B cell (primary cell): ENCODE measurements at regions not wholly inside any gene's neighbourhood (a gene's known extent, or its start where the extent isn't known, plus 50 kb on each side); places are given as distances from the start of the nearest gene placed in this dataset.

Source experiments
- ATAC-seq: fragments of 200-7000 bp; cut with Tn5 transposase; one replicate; pipeline ENCODE4 v1.10.0; 2021; ENCODE audit warnings: low read depth, mild to moderate bottlenecking, moderate number of reproducible peaks, moderate library complexity
- CTCF ChIA-PET: fragments of 350-600 bp; sonication (Branson Sonifier 250); formaldehyde crosslinking; loops from one replicate; lab custom pipeline; 2021; ENCODE audit warnings: antibody characterized with exemption, inconsistent platforms; lab: Charles Lee
- POLR2A ChIA-PET: fragments of 350-600 bp; sonication (Branson Sonifier 250); formaldehyde crosslinking; loops from one replicate; lab custom pipeline; 2021; ENCODE audit warnings: antibody characterized with exemption; lab: Charles Lee
- DNase-seq: peaks from one replicate; pipeline ENCODE4 v3.0.0; 2013
- H2AFZ ChIP-seq: 2 replicates; pipeline ENCODE4 v1.6.1; 2012; ENCODE audit warnings: mild to moderate bottlenecking, low read depth, low read length; ENCODE audit not compliant: insufficient read depth, poor library complexity, severe bottlenecking
- H3K27ac ChIP-seq, 2 donors: 1 replicate in 1 of 2; 2 replicates in 1 of 2; pipeline ENCODE4 v1.5.1; 2012 to 2013; ENCODE audit warnings: low read length in 2 of 2, mild to moderate bottlenecking in 2 of 2, moderate library complexity in 1 of 2
- H3K27me3 ChIP-seq, 4 experiments: fragments of 200-600 bp in 1 of 4; sonication (generic) in 1 of 4; replicated peaks in 1 of 4; 1 replicate in 2 of 4; 2 replicates in 2 of 4; pipeline versions ENCODE4 v1.6.1 to v1.7.0; 2013 to 2016; ENCODE audit warnings: low read length in 3 of 4, mild to moderate bottlenecking in 2 of 4, mixed read lengths in 1 of 4, moderate library complexity in 1 of 4; ENCODE audit not compliant: insufficient read depth in 4 of 4, control insufficient read depth in 3 of 4; ENCODE audit errors: control extremely low read depth in 1 of 4
- H3K36me3 ChIP-seq, 2 experiments: replicated peaks in 1 of 2; 1 replicate in 1 of 2; 2 replicates in 1 of 2; pipeline versions ENCODE4 v1.6.1 to v1.7.1; 2013; ENCODE audit warnings: low read length in 1 of 2; ENCODE audit not compliant: insufficient read depth in 2 of 2, control insufficient read depth in 1 of 2; ENCODE audit errors: control extremely low read depth in 1 of 2, extremely low read depth in 1 of 2
- H3K4me1 ChIP-seq, 2 donors: fragments of 200-600 bp in 1 of 2; sonication (generic) in 1 of 2; 1 replicate in 1 of 2; 2 replicates in 1 of 2; pipeline versions ENCODE4 v1.5.1 to v1.6.1; 2013 to 2017; ENCODE audit warnings: low read length in 2 of 2; ENCODE audit not compliant: control insufficient read depth in 2 of 2, insufficient read depth in 2 of 2
- H3K4me2 ChIP-seq: replicated peaks from 2 replicates; pipeline ENCODE3; 2012; ENCODE audit warnings: mild to moderate bottlenecking, low read depth, low read length; ENCODE audit not compliant: poor library complexity, severe bottlenecking
- H3K4me3 ChIP-seq, 5 experiments: fragments of 200-600 bp in 1 of 5; sonication (generic) in 1 of 5; 1 replicate in 3 of 5; 2 replicates in 2 of 5; pipeline versions ENCODE4 v1.5.1 to v1.7.0; 2011 to 2016; ENCODE audit warnings: low read length in 4 of 5, mild to moderate bottlenecking in 4 of 5, low read depth in 2 of 5, control low read depth in 1 of 5, moderate library complexity in 1 of 5; ENCODE audit not compliant: insufficient read depth in 1 of 5; ENCODE audit errors: control extremely low read depth in 1 of 5, extremely low read depth in 1 of 5
- H3K79me2 ChIP-seq: fragments of 200-600 bp; sonication (generic); one replicate; pipeline ENCODE4 v1.6.0; 2016; ENCODE audit warnings: low read length; ENCODE audit not compliant: control insufficient read depth, insufficient read depth
- H3K9ac ChIP-seq: fragments of 200-600 bp; sonication (generic); 2 replicates; pipeline ENCODE4 v1.6.1; 2017; ENCODE audit warnings: mild to moderate bottlenecking, low read length, moderate library complexity
- H3K9me3 ChIP-seq, 3 donors: one replicate each; pipeline versions ENCODE4 v1.6.1 to v1.7.1; 2013; ENCODE audit warnings: low read length in 2 of 3; ENCODE audit not compliant: control insufficient read depth in 2 of 3, insufficient read depth in 1 of 3; ENCODE audit errors: control extremely low read depth in 1 of 3
- H4K20me1 ChIP-seq: 2 replicates; pipeline ENCODE4 v1.6.0; 2012; ENCODE audit warnings: mild to moderate bottlenecking, low read length; ENCODE audit not compliant: insufficient read depth, control insufficient read depth, poor library complexity, severe bottlenecking
- H3K27ac Mint-ChIP-seq: one replicate; pipeline ENCODE4 v1.8.0; 2021; ENCODE audit warnings: mixed read lengths
- H3K27me3 Mint-ChIP-seq: one replicate; pipeline ENCODE4 v1.8.0; 2021; ENCODE audit warnings: mixed read lengths
- H3K4me1 Mint-ChIP-seq: one replicate; pipeline ENCODE4 v1.8.0; 2021; ENCODE audit warnings: mixed read lengths
- H3K4me3 Mint-ChIP-seq: one replicate; pipeline ENCODE4 v1.8.0; 2021; ENCODE audit warnings: mixed read lengths
- H3K9me3 Mint-ChIP-seq: one replicate; pipeline ENCODE4 v1.8.0; 2022; ENCODE audit warnings: mixed read lengths; ENCODE audit not compliant: insufficient read depth
- CTCF ChIP-seq: fragments of 200-600 bp; IDR thresholded peaks from one replicate; pipeline ENCODE4 v1.8.0; 2022; ENCODE audit warnings: antibody characterized with exemption, mild to moderate bottlenecking
- EZH2 ChIP-seq: IDR thresholded peaks from 2 replicates; pipeline ENCODE4 v1.6.1; 2012; ENCODE audit warnings: borderline replicate concordance, low read depth, mild to moderate bottlenecking, moderate library complexity, low read length; ENCODE audit not compliant: insufficient read depth, poor library complexity, severe bottlenecking
- WGBS: methylation state at CpG from one replicate; pipeline ENCODE4 v1.1.5; 2013; ENCODE audit warnings: missing lambda C conversion rate; ENCODE audit not compliant: insufficient coverage; 5-methylcytosine and 5-hydroxymethylcytosine counted together
- intact Hi-C: fragments of 100-400 bp; cut with micrococcal nuclease; formaldehyde crosslinking; loops from one replicate; pipeline ENCODE4 v1.10.0; 2022

- no peak overlapping the region for H3K27ac Mint-ChIP-seq
- no CpG with 5 or more reads among the region's 1 CpG for WGBS
- H3K9ac ChIP-seq, result no peak overlapping the region
- POLR2A ChIA-PET, result no interaction called here
- no peaks in the 10 kb centered on the region for H3K4me1 ChIP-seq
- H3K9me3 ChIP-seq, result no peaks in the 10 kb centered on the region
- no peak for TF ChIP-seq CTCF
- H3K4me1 Mint-ChIP-seq, result no peaks in the 10 kb centered on the region
- no peak overlapping the region for H3K4me2 ChIP-seq
- intact Hi-C loops, result no loop called here
- no peak overlapping the region for H3K4me3 ChIP-seq
- ATAC-seq (no peak), DNase-seq (no peak)
- H2AFZ ChIP-seq, result no peak overlapping the region
- no peak overlapping the region for H3K27ac ChIP-seq
- H3K9me3 Mint-ChIP-seq, result no peaks in the 10 kb centered on the region
- H3K4me3 Mint-ChIP-seq, result no peak overlapping the region
- H4K20me1 ChIP-seq, result no peaks in the 10 kb centered on the region
- CTCF ChIA-PET, result no interaction called here
- H3K27me3 ChIP-seq, result no peaks in the 10 kb centered on the region
- H3K36me3 ChIP-seq, result no peaks in the 10 kb centered on the region
- no peaks in the 10 kb centered on the region for H3K27me3 Mint-ChIP-seq
- H3K79me2 ChIP-seq, result no peaks in the 10 kb centered on the region
Observed at GRCh38 chr1:216788671-216789070, 65.4 kb upstream of the ESRRG start.

- CTCF ChIA-PET, result no interaction called here
- TF ChIP-seq EZH2 (no peak), CTCF (no peak)
- Mint-ChIP-seq H3K27ac (no peak overlapping the region), H3K4me3 (no peak overlapping the region), H3K4me1 (no peaks in the 10 kb centered on the region), H3K9me3 (no peaks in the 10 kb centered on the region), H3K27me3 (no peaks in the 10 kb centered on the region)
- no peaks in the 10 kb centered on the region for H4K20me1 ChIP-seq
- no peaks in the 10 kb centered on the region for H3K27me3 ChIP-seq
- no peaks in the 10 kb centered on the region for H3K9me3 ChIP-seq
- no peak overlapping the region for H3K27ac ChIP-seq
- no peak overlapping the region for H3K9ac ChIP-seq
- H3K4me2 ChIP-seq, result no peak overlapping the region
- no peaks in the 10 kb centered on the region for H3K36me3 ChIP-seq
- POLR2A ChIA-PET, result no interaction called here
- WGBS, result 91% methylated on average over 4 of the region's 4 CpGs
- ATAC-seq, result no peak
- no peaks in the 10 kb centered on the region for H3K79me2 ChIP-seq
- H3K4me3 ChIP-seq, result no peak overlapping the region
- intact Hi-C loops, result no loop called here
- H2AFZ ChIP-seq, result no peak overlapping the region
- no peaks in the 10 kb centered on the region for H3K4me1 ChIP-seq
- no peak for DNase-seq
Observed at GRCh38 chr1:216785737-216786136, 62.5 kb upstream of the ESRRG start.
